Activated CD4-positive, CD25-positive, alpha-beta regulatory T cell treated with anti-CD3 and anti-CD28 coated beads, Interleukin-2, amount 50 U/mL, for 24 hours (primary cell): ENCODE measurements at regions not wholly inside any gene's neighbourhood (a gene's known extent, or its start where the extent isn't known, plus 50 kb on each side); places are given as distances from the start of the nearest gene placed in this dataset.
"Not testable (repeated sequence)": the region's sequence is repeated elsewhere in the genome, so short reads cannot be mapped to it uniquely, and the experiment has no call there.

Experiments
- ATAC-seq, 2 donors: fragments of 150-1000 bp; cut with Tn5 transposase; one replicate each; pipeline ENCODE4 v1.10.0; 2021; ENCODE audit warnings: mild to moderate bottlenecking in 1 of 2, moderate library complexity in 1 of 2

DNA sequence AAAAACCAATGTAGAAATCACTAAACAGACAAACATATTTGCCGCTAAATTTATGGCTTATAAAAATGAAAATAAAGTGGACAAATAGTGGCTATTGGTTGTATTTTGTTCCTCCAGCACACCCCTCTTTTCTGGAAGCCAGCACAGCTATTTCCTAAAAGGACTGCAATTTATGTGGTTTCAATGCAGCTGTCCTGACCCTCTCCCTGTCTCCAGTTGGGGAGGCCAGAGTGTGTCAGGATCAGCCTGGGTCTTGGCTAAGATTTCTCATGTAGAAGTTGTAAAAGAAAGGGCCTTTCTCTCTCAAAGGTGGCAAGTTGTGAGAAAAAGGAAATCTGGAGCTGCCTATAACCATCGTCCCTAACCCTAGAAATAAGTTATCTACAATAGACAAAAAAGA, 165.6 kb downstream of the ALDH8A1 start:
- ATAC-seq, result no peak

GRCh38 chr6:134778431-134778830, 171.5 kb downstream of the ALDH8A1 start:
- ATAC-seq, result no peak

DNA sequence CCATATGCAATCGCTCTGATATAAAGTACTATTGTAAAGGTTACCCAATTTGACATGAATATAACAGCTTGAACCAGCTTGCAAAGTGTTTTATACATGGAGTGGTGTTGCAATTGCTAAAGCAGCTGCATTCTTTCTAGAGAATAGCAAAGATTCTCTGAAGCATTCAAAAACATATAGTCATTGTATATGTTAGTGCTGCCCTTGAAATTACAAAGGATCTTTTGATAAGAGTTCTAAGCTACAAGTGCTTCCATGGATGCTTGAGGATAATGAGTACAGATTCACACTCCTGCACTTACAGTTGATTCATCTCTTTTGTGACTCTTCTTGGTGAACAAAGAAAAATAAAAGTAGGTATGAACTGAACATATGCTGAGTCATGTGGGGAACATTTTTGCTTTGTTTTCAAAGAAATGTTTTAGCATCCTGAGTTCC, 175.7 kb downstream of the ALDH8A1 start:
- ATAC-seq, result no peak

- ATAC-seq, result no peak
Observed at GRCh38 chr6:134772671-134773360, 177.1 kb downstream of the ALDH8A1 start.

- ATAC-seq, result no peak
Observed at GRCh38 chr6:134768931-134769330, 181.0 kb downstream of the ALDH8A1 start.

DNA sequence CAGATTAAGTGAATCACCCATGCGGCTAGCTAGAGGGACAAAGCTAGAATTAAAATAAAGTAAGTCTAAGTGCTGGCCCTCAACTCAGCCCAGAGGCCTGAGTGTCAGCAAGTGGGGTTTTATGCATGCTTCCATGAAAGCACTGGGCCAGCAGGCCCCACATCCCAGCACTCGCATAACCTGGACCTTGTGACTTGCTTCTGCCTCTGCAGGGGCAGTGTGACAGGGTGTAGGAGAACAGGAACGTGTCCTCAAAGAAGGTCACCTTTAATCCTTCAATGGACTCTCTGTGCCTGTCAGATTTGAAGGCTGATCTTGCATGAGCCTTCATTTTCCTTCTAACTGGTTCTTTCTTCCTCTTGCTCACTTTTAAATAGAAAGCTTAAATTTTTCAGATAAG, 183.4 kb downstream of the ALDH8A1 start:
- ATAC-seq, result no peak

GRCh38 chr6:134764741-134765140, 185.2 kb downstream of the ALDH8A1 start:
- ATAC-seq, result no peak

DNA sequence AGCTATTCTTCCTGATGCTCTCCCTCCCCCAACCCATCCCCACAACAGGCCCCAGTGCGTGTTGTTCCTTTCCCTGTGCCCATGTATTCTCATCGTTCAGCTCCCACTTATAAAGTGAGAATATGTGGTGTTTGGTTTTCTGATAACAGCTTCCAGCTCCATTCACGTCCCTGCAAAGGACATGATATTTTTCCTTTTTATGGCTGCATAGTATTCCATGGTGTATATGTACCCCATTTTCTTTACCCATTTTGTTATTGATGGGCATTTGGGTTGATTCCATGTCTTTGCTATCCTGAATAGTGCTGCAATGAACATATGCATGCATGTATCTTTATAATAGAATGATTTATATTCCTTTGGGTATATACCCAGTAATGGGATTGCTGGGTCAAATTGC, 186.3 kb downstream of the ALDH8A1 start:
- not testable (repeated sequence) for ATAC-seq

DNA sequence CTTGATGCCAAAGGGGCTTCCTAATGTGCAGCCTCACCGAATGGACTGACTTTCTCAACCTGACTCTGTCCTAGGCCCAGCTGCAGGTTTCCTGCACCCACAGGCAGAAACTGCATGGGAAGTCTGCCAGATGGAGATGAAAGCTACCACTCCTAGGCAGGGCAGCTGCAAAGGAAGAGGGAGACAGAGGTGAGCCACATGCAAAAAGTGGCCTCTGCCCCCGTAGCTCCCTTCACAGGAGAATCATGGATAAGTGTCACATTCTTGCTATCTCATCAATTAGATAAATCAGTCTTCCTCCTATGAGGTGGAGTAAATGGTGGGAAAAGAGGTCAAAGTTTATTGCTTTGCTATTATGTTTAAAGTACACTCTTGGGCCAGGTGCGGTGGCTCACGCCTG, 191.3 kb downstream of the ALDH8A1 start:
- ATAC-seq, result no peak

- no peak for ATAC-seq
Observed at GRCh38 chr6:134757911-134758361, 192.0 kb downstream of the ALDH8A1 start.

- no peak for ATAC-seq
Observed at GRCh38 chr6:134756374-134757025, 193.4 kb downstream of the ALDH8A1 start.

- no peak for ATAC-seq
Observed at GRCh38 chr6:134754013-134754690, 195.7 kb downstream of the ALDH8A1 start.

- no peak for ATAC-seq
Observed at GRCh38 chr6:134753001-134753400, 196.9 kb downstream of the ALDH8A1 start.

GRCh38 chr6:134752445-134752844, 197.5 kb downstream of the ALDH8A1 start:
- no peak for ATAC-seq

DNA sequence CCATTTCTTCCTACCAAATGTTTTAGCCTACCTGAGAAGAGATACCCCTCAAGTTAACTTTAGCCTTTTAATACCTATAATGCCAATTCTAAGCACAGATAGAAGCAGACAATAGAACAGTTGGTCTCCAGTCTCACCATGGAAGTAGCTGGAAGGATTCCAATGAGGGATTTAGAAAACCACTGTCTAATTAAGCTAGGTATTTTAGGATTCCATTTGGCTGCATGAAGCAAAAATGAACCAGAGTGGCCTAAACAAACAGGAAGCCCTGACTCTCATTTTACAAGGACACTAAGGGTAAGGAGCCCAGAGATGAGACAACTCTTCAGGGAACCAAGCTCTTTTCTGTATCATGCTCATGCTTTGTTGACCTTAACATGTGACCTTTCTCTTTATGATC, 199.2 kb downstream of the ALDH8A1 start:
- ATAC-seq, result no peak

DNA sequence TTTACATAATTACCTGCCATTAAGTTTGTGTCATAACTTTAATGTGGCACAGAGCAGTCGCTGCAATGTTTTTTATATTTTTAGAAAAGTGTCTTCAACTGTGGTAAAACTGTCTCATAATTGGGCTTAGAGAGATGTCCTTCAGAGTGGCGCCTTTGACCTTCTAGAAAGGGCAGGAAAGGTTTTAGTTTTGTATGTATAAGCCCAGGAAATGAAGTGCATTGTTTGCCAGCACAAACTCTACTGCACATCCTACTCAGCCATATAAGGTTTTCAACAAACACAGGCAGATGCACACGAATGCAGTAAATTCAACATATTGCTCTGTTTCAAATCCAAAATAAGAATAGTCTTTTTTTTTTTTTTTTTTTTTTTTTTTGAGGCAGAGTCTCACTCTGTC, 201.4 kb downstream of the ALDH8A1 start:
- ATAC-seq, result no peak

DNA sequence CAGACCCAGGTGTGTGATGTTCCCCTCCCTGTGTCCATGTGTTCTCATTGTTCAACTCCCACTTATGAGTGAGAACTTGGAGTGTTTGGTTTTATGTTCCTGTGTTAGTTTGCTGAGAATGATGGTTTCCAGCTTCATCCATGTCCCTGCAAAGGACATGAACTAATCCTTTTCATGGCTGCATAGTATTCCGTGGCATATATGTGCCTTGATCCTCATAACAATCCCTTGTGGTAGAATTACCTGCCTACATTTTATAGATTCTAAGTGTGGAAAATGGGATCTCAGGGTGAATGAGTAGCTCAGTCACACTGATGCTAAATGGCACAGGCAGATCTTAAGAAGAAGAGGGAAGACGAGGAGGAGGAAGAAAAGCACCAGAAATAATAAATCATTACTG, 202.7 kb downstream of the ALDH8A1 start:
- not testable (repeated sequence) for ATAC-seq

- no peak for ATAC-seq
Observed at GRCh38 chr6:134746140-134746539, 203.8 kb downstream of the ALDH8A1 start.

DNA sequence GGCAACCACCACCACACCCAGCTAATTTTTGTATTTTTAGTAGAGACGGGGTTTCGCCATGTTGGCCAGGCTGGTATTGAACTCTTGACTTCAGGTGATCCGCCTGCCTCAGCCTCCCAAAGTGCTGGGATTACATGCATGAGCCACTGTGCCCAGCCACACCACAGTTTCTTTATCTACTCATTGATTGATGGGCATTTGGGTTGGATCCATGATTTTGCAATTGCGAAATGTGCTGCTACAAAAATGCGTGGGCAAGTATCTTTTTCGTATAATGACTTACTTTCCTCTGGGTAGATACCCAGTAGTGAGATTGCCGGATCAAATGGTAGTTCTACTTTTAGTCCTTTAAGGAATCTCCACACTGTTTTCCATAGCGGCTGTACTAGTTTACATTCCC, 204.7 kb downstream of the ALDH8A1 start:
- ATAC-seq, result not testable (repeated sequence)

GRCh38 chr6:134744301-134744700, 205.6 kb downstream of the ALDH8A1 start:
- no peak for ATAC-seq

DNA sequence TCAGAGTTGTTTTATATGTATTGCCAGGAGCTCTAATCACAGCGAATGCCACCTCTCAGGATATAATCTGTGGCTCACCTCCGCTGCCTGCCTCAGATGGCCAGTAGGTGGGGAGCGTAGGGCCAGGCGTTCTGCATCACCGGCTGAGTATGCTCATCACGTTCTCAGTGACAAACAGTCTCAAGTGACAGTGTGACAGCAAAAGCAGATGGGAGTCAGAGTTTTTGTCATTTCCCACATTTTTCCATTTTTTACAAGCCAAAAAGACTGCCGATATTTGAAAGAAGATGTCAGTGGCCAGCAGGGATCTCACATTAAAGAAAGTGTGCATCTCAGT, 208.7 kb downstream of the ALDH8A1 start:
- ATAC-seq, result no peak

DNA sequence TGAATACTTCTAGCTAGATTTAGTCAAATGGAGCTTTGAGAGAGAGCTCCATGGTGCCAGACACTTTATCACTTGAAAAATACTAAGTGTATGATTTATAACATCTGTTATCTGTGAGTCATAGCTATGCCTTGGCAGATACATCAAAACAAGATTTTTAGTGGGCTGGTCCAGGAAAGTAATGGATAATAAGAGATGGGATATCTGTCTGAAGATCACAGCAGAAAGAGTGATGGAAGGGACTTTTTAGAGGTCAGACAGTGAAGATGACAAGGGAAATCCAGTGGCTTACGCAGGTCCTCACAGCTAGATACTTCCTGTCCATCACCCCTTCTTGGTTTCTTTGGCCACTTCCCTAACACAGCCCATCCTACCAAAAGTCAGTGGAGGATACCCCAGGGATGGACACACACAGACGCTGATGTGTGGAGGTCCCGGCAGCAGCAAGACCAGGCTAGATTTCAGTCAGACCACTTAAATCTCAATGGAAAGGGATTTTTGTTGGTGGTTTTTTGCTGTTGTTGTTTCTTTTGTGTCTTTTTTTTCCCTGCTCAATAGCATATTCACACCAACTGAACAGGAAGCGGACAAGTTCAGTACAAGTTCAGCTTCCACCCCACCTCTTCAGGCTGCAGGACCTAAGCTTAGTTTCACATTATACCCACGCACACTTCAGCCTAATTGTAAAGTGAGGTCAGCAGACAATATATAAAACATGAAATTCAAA, 209.3 kb downstream of the ALDH8A1 start:
- ATAC-seq, result no peak

DNA sequence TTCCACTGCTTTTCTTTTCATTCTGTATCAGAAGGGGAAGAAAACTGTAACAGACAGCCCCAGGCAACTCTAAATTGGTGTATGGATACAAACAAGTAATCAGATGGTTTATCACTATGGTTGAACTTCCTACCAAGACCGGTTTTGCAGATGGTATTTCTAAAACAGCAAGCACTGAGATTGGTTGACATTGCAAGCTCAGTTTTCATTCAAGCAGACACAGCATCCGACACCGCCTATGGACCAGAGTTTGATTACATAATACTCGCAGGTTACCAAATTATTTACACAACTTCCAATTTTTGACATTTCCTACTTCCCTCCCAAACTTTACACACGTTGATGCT, 209.9 kb downstream of the ALDH8A1 start:
- no peak for ATAC-seq
